Neural crest cell (in vitro differentiated cells): ENCODE measurements at regions not wholly inside any gene's neighbourhood (a gene's known extent, or its start where the extent isn't known, plus 50 kb on each side); places are given as distances from the start of the nearest gene placed in this dataset.

Source experiments
- DNase-seq: peaks from one replicate; pipeline ENCODE4 v3.0.0; 2021; ENCODE audit warnings: low read depth, mixed read lengths, low spot score
- H3K27ac Mint-ChIP-seq: one replicate; pipeline ENCODE4 v1.8.0; 2021; ENCODE audit warnings: mild to moderate bottlenecking, mixed read lengths; ENCODE audit not compliant: unreplicated experiment
- H3K27me3 Mint-ChIP-seq: 2 replicates; pipeline ENCODE4 v1.8.0; 2021; ENCODE audit warnings: low read depth, mild to moderate bottlenecking, mixed read lengths
- H3K36me3 Mint-ChIP-seq: 2 replicates; pipeline ENCODE4 v1.8.0; 2021; ENCODE audit warnings: low read depth, mild to moderate bottlenecking, mixed read lengths
- H3K4me1 Mint-ChIP-seq: 2 replicates; pipeline ENCODE4 v1.8.0; 2021; ENCODE audit warnings: mixed read lengths
- H3K4me3 Mint-ChIP-seq: one replicate; pipeline ENCODE4 v1.8.0; 2021; ENCODE audit warnings: mild to moderate bottlenecking, mixed read lengths
- H3K9me3 Mint-ChIP-seq: 2 replicates; pipeline ENCODE4 v1.8.0; 2021; ENCODE audit warnings: mixed read lengths
- TF ChIP-seq, protein P1 (sequence below): fragments of 200-600 bp; sonication (generic); conservative IDR thresholded peaks from 2 replicates; pipeline ENCODE4 v1.5.0; 2021; ENCODE audit warnings: antibody characterized with exemption, mild to moderate bottlenecking

DNA sequence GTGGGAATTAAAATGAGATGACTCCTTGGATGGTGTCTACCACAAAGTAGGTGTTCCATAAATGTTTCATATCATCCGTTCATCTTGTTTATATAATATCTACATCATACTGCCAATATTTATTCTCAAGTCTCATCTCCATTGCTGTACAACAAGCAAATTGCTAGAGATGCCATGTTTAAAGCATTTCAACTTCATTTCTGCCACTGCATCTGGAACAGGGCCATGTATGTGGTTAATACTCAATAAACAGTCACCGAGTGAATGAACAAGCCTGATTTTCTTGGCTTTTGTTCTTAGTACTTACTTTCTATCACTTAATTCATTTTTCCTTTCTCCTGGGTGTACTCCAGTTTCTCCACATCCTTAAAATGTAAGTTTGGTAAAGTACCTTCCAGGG is 107.6 kb downstream of the KCNJ2 start:
- no peak overlapping the region for H3K4me3 Mint-ChIP-seq
- no peaks in the 10 kb centered on the region for H3K27me3 Mint-ChIP-seq
- DNase-seq, result no peak
- no peak overlapping the region for H3K27ac Mint-ChIP-seq
- no peaks in the 10 kb centered on the region for H3K36me3 Mint-ChIP-seq
- no peaks in the 10 kb centered on the region for H3K4me1 Mint-ChIP-seq
- TF ChIP-seq, protein P1, sequence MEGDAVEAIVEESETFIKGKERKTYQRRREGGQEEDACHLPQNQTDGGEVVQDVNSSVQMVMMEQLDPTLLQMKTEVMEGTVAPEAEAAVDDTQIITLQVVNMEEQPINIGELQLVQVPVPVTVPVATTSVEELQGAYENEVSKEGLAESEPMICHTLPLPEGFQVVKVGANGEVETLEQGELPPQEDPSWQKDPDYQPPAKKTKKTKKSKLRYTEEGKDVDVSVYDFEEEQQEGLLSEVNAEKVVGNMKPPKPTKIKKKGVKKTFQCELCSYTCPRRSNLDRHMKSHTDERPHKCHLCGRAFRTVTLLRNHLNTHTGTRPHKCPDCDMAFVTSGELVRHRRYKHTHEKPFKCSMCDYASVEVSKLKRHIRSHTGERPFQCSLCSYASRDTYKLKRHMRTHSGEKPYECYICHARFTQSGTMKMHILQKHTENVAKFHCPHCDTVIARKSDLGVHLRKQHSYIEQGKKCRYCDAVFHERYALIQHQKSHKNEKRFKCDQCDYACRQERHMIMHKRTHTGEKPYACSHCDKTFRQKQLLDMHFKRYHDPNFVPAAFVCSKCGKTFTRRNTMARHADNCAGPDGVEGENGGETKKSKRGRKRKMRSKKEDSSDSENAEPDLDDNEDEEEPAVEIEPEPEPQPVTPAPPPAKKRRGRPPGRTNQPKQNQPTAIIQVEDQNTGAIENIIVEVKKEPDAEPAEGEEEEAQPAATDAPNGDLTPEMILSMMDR, result no peak
- H3K9me3 Mint-ChIP-seq, result no peaks in the 10 kb centered on the region

DNA sequence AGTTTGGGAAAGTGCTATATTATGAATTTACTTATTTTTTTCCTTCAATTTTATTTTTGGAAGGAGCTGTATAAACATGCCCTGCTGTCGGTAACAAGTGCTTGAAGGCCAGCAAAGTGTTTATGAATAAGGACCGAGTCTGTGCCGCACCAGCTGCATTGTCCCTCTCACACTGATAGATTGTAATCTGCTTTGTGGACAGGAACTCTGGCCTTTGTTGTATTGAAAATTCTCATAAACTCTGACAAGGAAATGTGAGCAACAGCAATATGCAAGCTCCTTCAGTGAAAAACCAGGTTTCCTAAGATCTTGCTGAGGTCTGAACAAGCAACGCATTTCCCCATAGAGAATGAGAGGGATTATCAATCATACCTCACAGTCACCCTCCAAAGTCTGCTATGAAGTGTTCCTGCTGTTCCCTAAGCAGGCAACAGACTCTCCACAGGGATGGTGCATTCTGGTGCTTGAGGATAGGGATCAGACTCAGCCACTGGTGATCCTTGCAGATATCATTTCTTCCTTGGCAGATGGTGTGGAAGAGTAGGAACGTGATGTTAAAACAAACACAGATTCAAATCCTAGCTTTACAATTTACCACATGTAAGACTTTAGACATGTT is 109.6 kb downstream of the KCNJ2 start:
- no peak overlapping the region for H3K27ac Mint-ChIP-seq
- H3K9me3 Mint-ChIP-seq, result no peaks in the 10 kb centered on the region
- TF ChIP-seq, protein P1, result no peak
- no peak overlapping the region for H3K4me3 Mint-ChIP-seq
- DNase-seq, result no peak
- H3K4me1 Mint-ChIP-seq, result no peaks in the 10 kb centered on the region
- no peaks in the 10 kb centered on the region for H3K27me3 Mint-ChIP-seq
- no peaks in the 10 kb centered on the region for H3K36me3 Mint-ChIP-seq

- Mint-ChIP-seq H3K36me3 (no peaks in the 10 kb centered on the region), H3K27ac (no peak overlapping the region), H3K27me3 (no peaks in the 10 kb centered on the region), H3K4me3 (no peak overlapping the region), H3K4me1 (no peaks in the 10 kb centered on the region), H3K9me3 (peaks cover 6% of the 10 kb centered on the region)
- TF ChIP-seq, protein P1, result no peak
- no peak for DNase-seq
Measured at GRCh38 chr17:70286391-70286790, 117.1 kb downstream of the KCNJ2 start.

- Mint-ChIP-seq H3K4me1 (no peaks in the 10 kb centered on the region), H3K4me3 (no peak overlapping the region), H3K9me3 (peaks cover 6% of the 10 kb centered on the region), H3K36me3 (no peaks in the 10 kb centered on the region), H3K27me3 (no peaks in the 10 kb centered on the region), H3K27ac (no peak overlapping the region)
- TF ChIP-seq, protein P1, result no peak
- no peak for DNase-seq
Measured at GRCh38 chr17:70288540-70289290, 119.4 kb downstream of the KCNJ2 start.

GRCh38 chr17:70290770-70291169 is 121.4 kb downstream of the KCNJ2 start:
- TF ChIP-seq, protein P1, result no peak
- no peaks in the 10 kb centered on the region for H3K4me1 Mint-ChIP-seq
- no peaks in the 10 kb centered on the region for H3K36me3 Mint-ChIP-seq
- peaks cover 6% of the 10 kb centered on the region for H3K9me3 Mint-ChIP-seq
- no peak overlapping the region for H3K27ac Mint-ChIP-seq
- no peak for DNase-seq
- H3K27me3 Mint-ChIP-seq, result no peaks in the 10 kb centered on the region
- H3K4me3 Mint-ChIP-seq, result no peak overlapping the region
